Vagina (tissue), 2 donors: ENCODE measurements at regions not wholly inside any gene's neighbourhood (a gene's known extent, or its start where the extent isn't known, plus 50 kb on each side); places are given as distances from the start of the nearest gene placed in this dataset.

Experiments used
- DNase-seq, 2 donors: peaks; one replicate each; pipeline ENCODE4 v3.0.0-alpha.2; 2017; ENCODE audit errors: extremely low spot score in 2 of 2
- H3K27ac ChIP-seq: fragments of 200-600 bp; sonication (generic); one replicate; pipeline ENCODE4 v1.5.1; 2019
- H3K27me3 ChIP-seq: fragments of 200-600 bp; sonication (generic); one replicate; pipeline ENCODE4 v1.5.1; 2019
- H3K36me3 ChIP-seq, 2 donors: fragments of 200-600 bp; sonication (generic); one replicate each; pipeline ENCODE4 v1.5.1; 2017 to 2019
- H3K4me1 ChIP-seq: fragments of 200-600 bp; sonication (generic); one replicate; pipeline ENCODE4 v1.5.1; 2019
- H3K4me3 ChIP-seq, 2 donors: fragments of 200-600 bp; sonication (generic); 1 replicate in 1 of 2; 2 replicates in 1 of 2; pipeline ENCODE4 v1.5.1; 2016 to 2019
- H3K9me3 ChIP-seq: fragments of 200-600 bp; sonication (generic); one replicate; pipeline ENCODE4 v1.5.1; 2019
- CTCF ChIP-seq, 3 experiments: fragments of 450-650 bp in 2 of 3; fragments of 200-600 bp in 1 of 3; sonication (generic) in 1 of 3; IDR thresholded peaks; one replicate each; pipeline ENCODE4 v1.5.1; 2017 to 2019; ENCODE audit warnings: antibody characterized with exemption in 3 of 3, mild to moderate bottlenecking in 2 of 3, moderate library complexity in 2 of 3
- POLR2A ChIP-seq, 2 donors: fragments of 450-650 bp; IDR thresholded peaks; one replicate each; pipeline ENCODE4 v1.6.1; 2017; ENCODE audit warnings: antibody characterized with exemption in 2 of 2, mild to moderate bottlenecking in 2 of 2, moderate library complexity in 2 of 2
- POLR2AphosphoS5 ChIP-seq, 2 donors: sonication (generic); formaldehyde crosslinking; IDR thresholded peaks; one replicate each; pipeline ENCODE4 v1.9.0; 2017; ENCODE audit warnings: antibody characterized with exemption in 2 of 2, mild to moderate bottlenecking in 2 of 2, low read depth in 1 of 2; ENCODE audit not compliant: insufficient read depth in 1 of 2
- intact Hi-C: fragments of 100-400 bp; cut with DNase I; formaldehyde crosslinking; loops from one replicate; pipeline ENCODE4 v1.15.1; 2023

- Histone ChIP-seq H3K27me3 (no peaks in the 10 kb centered on the region), H3K4me3 (no peak overlapping the region), H3K4me1 (no peaks in the 10 kb centered on the region), H3K9me3 (no peaks in the 10 kb centered on the region), H3K27ac (no peak overlapping the region), H3K36me3 (no peaks in the 10 kb centered on the region)
- DNase-seq = no peak
- intact Hi-C loops = no loop called here
- TF ChIP-seq POLR2AphosphoS5 (IDR thresholded peaks at IDR 0.05; ENCODE audit: insufficient read depth in 1 of 2, low read depth in 1 of 2) (no peak), POLR2A (IDR thresholded peaks at IDR 0.05) (no peak), CTCF (IDR thresholded peaks at IDR 0.05) (no peak)
Observed at GRCh38 chr11:97351939-97352338, 962.1 kb downstream of the JRKL start.

- no peaks in the 10 kb centered on the region for H3K36me3 ChIP-seq
- intact Hi-C loops = no loop called here
- no peaks in the 10 kb centered on the region for H3K4me1 ChIP-seq
- no peaks in the 10 kb centered on the region for H3K27me3 ChIP-seq
- TF ChIP-seq CTCF (IDR thresholded peaks at IDR 0.05) (no peak), POLR2AphosphoS5 (IDR thresholded peaks at IDR 0.05; ENCODE audit: insufficient read depth in 1 of 2, low read depth in 1 of 2) (no peak), POLR2A (IDR thresholded peaks at IDR 0.05) (no peak)
- no peak overlapping the region for H3K4me3 ChIP-seq
- DNase-seq = no peak
- no peaks in the 10 kb centered on the region for H3K9me3 ChIP-seq
- H3K27ac ChIP-seq = no peak overlapping the region
Observed at GRCh38 chr11:97354026-97354425, 964.2 kb downstream of the JRKL start.

GRCh38 chr11:97354576-97354975 lies 964.8 kb downstream of the JRKL start:
- DNase-seq = no peak
- Histone ChIP-seq H3K9me3 (no peaks in the 10 kb centered on the region), H3K27me3 (no peaks in the 10 kb centered on the region), H3K4me3 (no peak overlapping the region), H3K27ac (no peak overlapping the region), H3K36me3 (no peaks in the 10 kb centered on the region), H3K4me1 (no peaks in the 10 kb centered on the region)
- TF ChIP-seq POLR2A (IDR thresholded peaks at IDR 0.05) (no peak), CTCF (IDR thresholded peaks at IDR 0.05) (no peak), POLR2AphosphoS5 (IDR thresholded peaks at IDR 0.05; ENCODE audit: insufficient read depth in 1 of 2, low read depth in 1 of 2) (no peak)
- intact Hi-C loops = no loop called here

- intact Hi-C loops = no loop called here
Observed at GRCh38 chr11:97355230-97355629, 965.4 kb downstream of the JRKL start.

GRCh38 chr11:97356144-97356543 lies 966.3 kb downstream of the JRKL start:
- no peak for DNase-seq
- intact Hi-C loops = no loop called here
- TF ChIP-seq CTCF (IDR thresholded peaks at IDR 0.05) (no peak), POLR2A (IDR thresholded peaks at IDR 0.05) (no peak), POLR2AphosphoS5 (IDR thresholded peaks at IDR 0.05; ENCODE audit: insufficient read depth in 1 of 2, low read depth in 1 of 2) (no peak)
- Histone ChIP-seq H3K27ac (no peak overlapping the region), H3K27me3 (no peaks in the 10 kb centered on the region), H3K36me3 (no peaks in the 10 kb centered on the region), H3K4me3 (no peak overlapping the region), H3K4me1 (no peaks in the 10 kb centered on the region), H3K9me3 (no peaks in the 10 kb centered on the region)

More at GRCh38 chr11:97355230-97355629, 965.4 kb downstream of the JRKL start:
- Histone ChIP-seq H3K36me3 (no peaks in the 10 kb centered on the region), H3K27ac (no peak overlapping the region), H3K9me3 (no peaks in the 10 kb centered on the region), H3K27me3 (no peaks in the 10 kb centered on the region), H3K4me1 (no peaks in the 10 kb centered on the region), H3K4me3 (no peak overlapping the region)
- no peak for DNase-seq
- TF ChIP-seq CTCF (IDR thresholded peaks at IDR 0.05) (no peak), POLR2AphosphoS5 (IDR thresholded peaks at IDR 0.05; ENCODE audit: insufficient read depth in 1 of 2, low read depth in 1 of 2) (no peak), POLR2A (IDR thresholded peaks at IDR 0.05) (no peak)
